K562 (cell line): ENCODE measurements at regions not wholly inside any gene's neighbourhood (a gene's known extent, or its start where the extent isn't known, plus 50 kb on each side); places are given as distances from the start of the nearest gene placed in this dataset.

Experiments
- ATAC-seq: fragments of 200-7000 bp; cut with Tn5 transposase; 3 replicates; pipeline ENCODE4 v1.9.1; 2020; ENCODE audit warnings: moderate library complexity
- BruUV-seq: library from RNA; stranded (reverse); fragments of 400-500 nt; replicated peaks from 2 replicates; lab custom pipeline; 2021; lab: Mats Ljungman, UMichigan
- CTCF ChIA-PET: fragments of 300-600 bp; formaldehyde crosslinking; extraction: SDS; loops from one replicate; lab custom pipeline; 2021; ENCODE audit warnings: low intra/inter-chr PET ratio; lab: Yijun Ruan, JAX
- POLR2A ChIA-PET: fragments of 300-600, 350-650 bp; sonication (Branson Sonifier 250); formaldehyde crosslinking; extraction: SDS; loops from one replicate; lab custom pipeline; 2021; ENCODE audit warnings: antibody characterized with exemption, inconsistent platforms; lab: Yijun Ruan, JAX
- DNase-seq, 4 experiments: peaks; one replicate each; pipeline versions ENCODE4 v3.0.0 to v3.0.0-alpha.2; 2011 to 2018; ENCODE audit warnings: low spot score in 3 of 4, mixed read lengths in 3 of 4; ENCODE audit errors: extremely low read depth in 1 of 4
- FAIRE-seq: peaks from 2 replicates; lab custom pipeline; 2011; peaks lifted over from hg19 to GRCh38; lab: Jason Lieb, UNC
- H2AFZ ChIP-seq: 2 replicates; pipeline ENCODE4 v1.6.0; 2011; ENCODE audit warnings: low read depth, low read length, control low read depth, inconsistent platforms
- H3K27ac ChIP-seq: fragments of 200-600 bp; 3 replicates; pipeline ENCODE4 v1.8.0; 2011; ENCODE audit warnings: low read depth, mild to moderate bottlenecking, control low read depth, inconsistent platforms, low read length, moderate library complexity, mixed read lengths; ENCODE audit errors: extremely low read depth
- H3K27me3 ChIP-seq, 2 experiments: fragments of 300-600 bp in 1 of 2; 2 replicates in 1 of 2; 3 replicates in 1 of 2; pipeline versions ENCODE4 v1.6.0 to v1.8.0; 2011; ENCODE audit warnings: inconsistent platforms in 2 of 2, low read length in 2 of 2, mild to moderate bottlenecking in 1 of 2, mixed read lengths in 1 of 2, moderate library complexity in 1 of 2; ENCODE audit not compliant: control insufficient read depth in 2 of 2, insufficient read depth in 2 of 2
- H3K36me3 ChIP-seq: fragments of 300-600 bp; 3 replicates; pipeline ENCODE4 v1.8.0; 2011; ENCODE audit warnings: mild to moderate bottlenecking, low read length, inconsistent platforms; ENCODE audit not compliant: control insufficient read depth, insufficient read depth
- H3K4me1 ChIP-seq, 2 experiments: fragments of 200-600 bp in 1 of 2; replicated peaks in 1 of 2; 2 replicates in 1 of 2; 3 replicates in 1 of 2; pipeline versions ENCODE4 v1.5.1 to v1.8.0; 2011; ENCODE audit warnings: inconsistent platforms in 2 of 2, low read length in 2 of 2, mild to moderate bottlenecking in 1 of 2, mixed read lengths in 1 of 2, moderate library complexity in 1 of 2; ENCODE audit not compliant: control insufficient read depth in 2 of 2, insufficient read depth in 2 of 2
- H3K4me2 ChIP-seq: 2 replicates; pipeline ENCODE4 v1.6.1; 2011; ENCODE audit warnings: low read length, control low read depth, inconsistent platforms, mixed read lengths; ENCODE audit not compliant: insufficient read depth
- H3K4me3 ChIP-seq: fragments of 200-600 bp; sonication (generic), shearing (Covaris generic); 2 replicates; pipeline ENCODE4 v1.5.1; 2016; ENCODE audit warnings: control low read depth, inconsistent platforms
- H3K79me2 ChIP-seq: fragments of 200-600 bp; 3 replicates; pipeline ENCODE4 v1.8.0; 2011; ENCODE audit warnings: low read length, inconsistent platforms; ENCODE audit not compliant: control insufficient read depth, insufficient read depth
- H3K9ac ChIP-seq, 2 experiments: 2 replicates each; pipeline versions ENCODE4 v1.6.0 to v1.6.1; 2011; ENCODE audit warnings: low read depth in 2 of 2, low read length in 2 of 2, control low read depth in 1 of 2, inconsistent platforms in 1 of 2, mild to moderate bottlenecking in 1 of 2, mixed read lengths in 1 of 2; ENCODE audit not compliant: insufficient read depth in 1 of 2
- H3K9me1 ChIP-seq: one replicate; pipeline ENCODE4 v1.6.0; 2011; ENCODE audit warnings: inconsistent platforms, mild to moderate bottlenecking, low read length, moderate library complexity; ENCODE audit not compliant: control insufficient read depth, insufficient read depth
- H3K9me3 ChIP-seq: replicated peaks from 2 replicates; pipeline ENCODE4 v1.5.1; 2011; ENCODE audit warnings: low read depth, low read length, inconsistent platforms; ENCODE audit not compliant: control insufficient read depth, insufficient read depth
- H4K20me1 ChIP-seq: replicated peaks from 2 replicates; pipeline ENCODE4 v1.6.1; 2011; ENCODE audit warnings: low read length, inconsistent platforms, mixed read lengths; ENCODE audit not compliant: control insufficient read depth, insufficient read depth
- KAT8 ChIP-seq: fragments of 450-650 bp; IDR thresholded peaks from 2 replicates; pipeline ENCODE4 v1.6.1; 2016; ENCODE audit warnings: low read depth, mild to moderate bottlenecking
- NFE2 ChIP-seq: IDR thresholded peaks from 2 replicates; pipeline ENCODE4 v1.6.1; 2014; ENCODE audit warnings: antibody characterized with exemption, low read depth
- PML ChIP-seq: IDR thresholded peaks from 2 replicates; pipeline ENCODE4 v1.6.1; 2012; ENCODE audit warnings: low read length, inconsistent platforms
- SMC3 ChIP-seq: conservative IDR thresholded peaks from 2 replicates; pipeline ENCODE4 v1.6.1; 2011; ENCODE audit warnings: low read depth, low read length, improper control_type of control experiment; ENCODE audit not compliant: insufficient read depth
- STAT5A ChIP-seq: IDR thresholded peaks from 2 replicates; pipeline ENCODE4 v1.6.1; 2012; ENCODE audit warnings: low read length, inconsistent platforms, borderline replicate concordance
- ZC3H4 ChIP-seq: sonication (generic); formaldehyde crosslinking; IDR thresholded peaks from 2 replicates; pipeline ENCODE4 v1.9.0; 2021; ENCODE audit warnings: missing genetic modification reagents, borderline replicate concordance
- ZNF75A ChIP-seq: fragments of 450-650 bp; formaldehyde crosslinking; IDR thresholded peaks from 2 replicates; pipeline ENCODE4 v1.4.0; 2020; ENCODE audit warnings: mild to moderate bottlenecking
- ZNF830 ChIP-seq: fragments of 250-450 bp; sonication (Bioruptor Pico); IDR thresholded peaks from 2 replicates; pipeline ENCODE4 v1.5.0; 2021; ENCODE audit warnings: mild to moderate bottlenecking
- WGBS: fragments of 100-300 bp; shearing (Covaris generic); methylation state at CpG from one replicate; pipeline ENCODE4 v1.1.6; 2016; ENCODE audit warnings: low coverage, mixed read lengths; ENCODE audit not compliant: insufficient coverage; ENCODE audit errors: missing lambda C conversion rate; 5-methylcytosine and 5-hydroxymethylcytosine counted together
- in situ Hi-C: fragments of 300-500 bp; cut with MboI; formaldehyde crosslinking; loops from 4 replicates; pipeline ENCODE4 v1.15.0; 2018; ENCODE audit warnings: inconsistent platforms, mixed read lengths
- intact Hi-C: fragments of 100-400 bp; cut with micrococcal nuclease; formaldehyde crosslinking; loops from 2 replicates; pipeline ENCODE4 v1.14.2; 2022
- TF ChIP-seq, protein P1 (sequence below): sonication (generic); formaldehyde crosslinking; IDR thresholded peaks from 2 replicates; pipeline ENCODE4 v1.8.1; 2023; ENCODE audit warnings: missing genetic modification reagents, mild to moderate bottlenecking, borderline replicate concordance
- TF ChIP-seq, protein P2 (sequence below): IDR thresholded peaks from 2 replicates; pipeline ENCODE4 v1.6.1; 2011; ENCODE audit warnings: borderline replicate concordance, low read depth, mild to moderate bottlenecking, moderate library complexity, low read length; ENCODE audit not compliant: insufficient read depth, poor library complexity, severe bottlenecking

DNA sequence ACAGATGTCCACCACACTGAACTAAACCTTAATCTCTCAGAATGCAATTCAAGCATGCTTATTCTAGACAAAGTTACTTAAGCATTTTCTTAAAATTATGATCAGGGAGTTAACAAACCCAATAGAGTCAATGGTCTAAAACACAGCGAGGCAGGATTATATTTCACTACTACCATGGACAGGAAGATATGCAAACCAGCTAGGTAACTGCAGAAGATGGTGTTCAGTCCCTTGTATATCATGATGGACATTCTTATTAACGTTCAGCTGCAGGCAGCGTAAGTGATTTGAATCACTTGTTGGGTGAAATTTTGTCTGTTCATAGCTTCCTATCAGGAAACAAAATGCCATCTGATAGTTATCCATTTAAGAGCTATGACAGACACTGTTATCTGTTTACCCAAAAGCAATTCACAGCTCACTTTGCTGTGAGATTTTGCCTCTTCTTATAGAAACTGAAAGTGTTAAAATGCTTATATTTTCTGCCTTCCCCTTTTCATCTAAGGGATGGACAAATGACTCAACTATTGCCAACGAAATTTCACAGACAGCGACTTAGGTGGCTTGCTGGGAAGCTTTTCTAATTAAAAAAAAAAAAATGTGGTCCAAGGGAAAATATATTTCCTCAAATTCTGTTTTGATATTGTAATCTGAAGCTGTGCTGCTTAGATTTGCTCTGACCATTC, 591.9 kb downstream of the DACH1 start (continued):
- no peak for TF ChIP-seq STAT5A
- TF ChIP-seq, protein P1, sequence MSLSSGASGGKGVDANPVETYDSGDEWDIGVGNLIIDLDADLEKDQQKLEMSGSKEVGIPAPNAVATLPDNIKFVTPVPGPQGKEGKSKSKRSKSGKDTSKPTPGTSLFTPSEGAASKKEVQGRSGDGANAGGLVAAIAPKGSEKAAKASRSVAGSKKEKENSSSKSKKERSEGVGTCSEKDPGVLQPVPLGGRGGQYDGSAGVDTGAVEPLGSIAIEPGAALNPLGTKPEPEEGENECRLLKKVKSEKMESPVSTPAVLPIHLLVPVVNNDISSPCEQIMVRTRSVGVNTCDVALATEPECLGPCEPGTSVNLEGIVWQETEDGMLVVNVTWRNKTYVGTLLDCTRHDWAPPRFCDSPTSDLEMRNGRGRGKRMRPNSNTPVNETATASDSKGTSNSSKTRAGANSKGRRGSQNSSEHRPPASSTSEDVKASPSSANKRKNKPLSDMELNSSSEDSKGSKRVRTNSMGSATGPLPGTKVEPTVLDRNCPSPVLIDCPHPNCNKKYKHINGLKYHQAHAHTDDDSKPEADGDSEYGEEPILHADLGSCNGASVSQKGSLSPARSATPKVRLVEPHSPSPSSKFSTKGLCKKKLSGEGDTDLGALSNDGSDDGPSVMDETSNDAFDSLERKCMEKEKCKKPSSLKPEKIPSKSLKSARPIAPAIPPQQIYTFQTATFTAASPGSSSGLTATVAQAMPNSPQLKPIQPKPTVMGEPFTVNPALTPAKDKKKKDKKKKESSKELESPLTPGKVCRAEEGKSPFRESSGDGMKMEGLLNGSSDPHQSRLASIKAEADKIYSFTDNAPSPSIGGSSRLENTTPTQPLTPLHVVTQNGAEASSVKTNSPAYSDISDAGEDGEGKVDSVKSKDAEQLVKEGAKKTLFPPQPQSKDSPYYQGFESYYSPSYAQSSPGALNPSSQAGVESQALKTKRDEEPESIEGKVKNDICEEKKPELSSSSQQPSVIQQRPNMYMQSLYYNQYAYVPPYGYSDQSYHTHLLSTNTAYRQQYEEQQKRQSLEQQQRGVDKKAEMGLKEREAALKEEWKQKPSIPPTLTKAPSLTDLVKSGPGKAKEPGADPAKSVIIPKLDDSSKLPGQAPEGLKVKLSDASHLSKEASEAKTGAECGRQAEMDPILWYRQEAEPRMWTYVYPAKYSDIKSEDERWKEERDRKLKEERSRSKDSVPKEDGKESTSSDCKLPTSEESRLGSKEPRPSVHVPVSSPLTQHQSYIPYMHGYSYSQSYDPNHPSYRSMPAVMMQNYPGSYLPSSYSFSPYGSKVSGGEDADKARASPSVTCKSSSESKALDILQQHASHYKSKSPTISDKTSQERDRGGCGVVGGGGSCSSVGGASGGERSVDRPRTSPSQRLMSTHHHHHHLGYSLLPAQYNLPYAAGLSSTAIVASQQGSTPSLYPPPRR (CRISPR knock-in tag): no peak
- no peak for TF ChIP-seq ZNF830 (CRISPR knock-in tag)
- TF ChIP-seq NFE2: no peak

DNA sequence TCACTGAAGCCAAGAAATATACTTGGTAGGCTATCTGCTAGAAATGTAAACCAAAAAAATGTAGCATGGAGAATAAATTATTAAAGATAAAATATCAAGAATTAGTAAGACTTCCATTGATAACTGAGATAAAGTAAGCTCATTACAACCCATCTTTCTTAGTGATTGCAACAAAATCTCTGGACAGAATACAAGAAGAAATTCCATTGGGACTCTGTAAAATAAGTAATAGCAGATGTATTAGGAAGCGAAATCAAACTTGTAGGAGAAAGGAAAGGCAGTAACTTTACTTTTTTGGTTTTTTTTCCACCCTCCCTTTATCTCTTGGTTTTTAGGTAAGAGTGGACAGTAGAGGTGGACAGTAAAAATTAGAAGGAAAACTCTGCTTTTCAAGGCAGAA, 605.7 kb downstream of the DACH1 start:
- WGBS: no CpG with 5 or more reads among the region's 1 CpG
- in situ Hi-C loops (no loop called here), intact Hi-C loops (no loop called here)
- H3K9me1 ChIP-seq: no peaks in the 10 kb centered on the region
- no peak overlapping the region for H2AFZ ChIP-seq
- FAIRE-seq (no peak), DNase-seq (no peak), ATAC-seq (no peak)
- TF ChIP-seq ZNF75A (CRISPR knock-in tag): no peak
- no peak for TF ChIP-seq PML
- no peak for TF ChIP-seq ZC3H4 (CRISPR knock-in tag)
- no peak for TF ChIP-seq SMC3
- TF ChIP-seq, protein P2, sequence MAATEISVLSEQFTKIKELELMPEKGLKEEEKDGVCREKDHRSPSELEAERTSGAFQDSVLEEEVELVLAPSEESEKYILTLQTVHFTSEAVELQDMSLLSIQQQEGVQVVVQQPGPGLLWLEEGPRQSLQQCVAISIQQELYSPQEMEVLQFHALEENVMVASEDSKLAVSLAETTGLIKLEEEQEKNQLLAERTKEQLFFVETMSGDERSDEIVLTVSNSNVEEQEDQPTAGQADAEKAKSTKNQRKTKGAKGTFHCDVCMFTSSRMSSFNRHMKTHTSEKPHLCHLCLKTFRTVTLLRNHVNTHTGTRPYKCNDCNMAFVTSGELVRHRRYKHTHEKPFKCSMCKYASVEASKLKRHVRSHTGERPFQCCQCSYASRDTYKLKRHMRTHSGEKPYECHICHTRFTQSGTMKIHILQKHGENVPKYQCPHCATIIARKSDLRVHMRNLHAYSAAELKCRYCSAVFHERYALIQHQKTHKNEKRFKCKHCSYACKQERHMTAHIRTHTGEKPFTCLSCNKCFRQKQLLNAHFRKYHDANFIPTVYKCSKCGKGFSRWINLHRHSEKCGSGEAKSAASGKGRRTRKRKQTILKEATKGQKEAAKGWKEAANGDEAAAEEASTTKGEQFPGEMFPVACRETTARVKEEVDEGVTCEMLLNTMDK: no peak
- TF ChIP-seq KAT8: no peak
- no peak overlapping the region for H3K4me3 ChIP-seq
- ChIA-PET CTCF (no interaction called here), POLR2A (no interaction called here)
- no peaks in the 10 kb centered on the region for H3K9me3 ChIP-seq
- H3K79me2 ChIP-seq: no peaks in the 10 kb centered on the region
- no peaks in the 10 kb centered on the region for H3K36me3 ChIP-seq
- H3K27me3 ChIP-seq: no peaks in the 10 kb centered on the region
- H3K4me2 ChIP-seq: no peak overlapping the region
- H3K27ac ChIP-seq: no peak overlapping the region
- no peaks in the 10 kb centered on the region for H4K20me1 ChIP-seq
- BruUV-seq: no TSS peak
- H3K4me1 ChIP-seq: no peaks in the 10 kb centered on the region
- no peak overlapping the region for H3K9ac ChIP-seq
